Endothelial cell (in vitro differentiated cells): ENCODE measurements at regions not wholly inside any gene's neighbourhood (a gene's known extent, or its start where the extent isn't known, plus 50 kb on each side); places are given as distances from the start of the nearest gene placed in this dataset.

ENCODE experiments used
- DNase-seq: peaks from one replicate; pipeline ENCODE4 v3.0.0; 2021; ENCODE audit warnings: low spot score
- H3K27ac Mint-ChIP-seq: one replicate; pipeline ENCODE4 v1.8.0; 2021; ENCODE audit warnings: mixed read lengths, inconsistent platforms; ENCODE audit not compliant: unreplicated experiment
- H3K27me3 Mint-ChIP-seq: one replicate; pipeline ENCODE4 v1.8.0; 2021; ENCODE audit warnings: mild to moderate bottlenecking, moderate library complexity, mixed read lengths, inconsistent platforms; ENCODE audit not compliant: unreplicated experiment
- H3K36me3 Mint-ChIP-seq: one replicate; pipeline ENCODE4 v1.8.0; 2021; ENCODE audit warnings: mild to moderate bottlenecking, low read depth, mixed read lengths, inconsistent platforms; ENCODE audit not compliant: unreplicated experiment
- H3K4me1 Mint-ChIP-seq: one replicate; pipeline ENCODE4 v1.8.0; 2021; ENCODE audit warnings: mild to moderate bottlenecking, mixed read lengths, inconsistent platforms; ENCODE audit not compliant: unreplicated experiment
- H3K4me3 Mint-ChIP-seq: one replicate; pipeline ENCODE4 v1.8.0; 2021; ENCODE audit warnings: mild to moderate bottlenecking, mixed read lengths, inconsistent platforms; ENCODE audit not compliant: unreplicated experiment
- H3K9me3 Mint-ChIP-seq: one replicate; pipeline ENCODE4 v1.8.0; 2021; ENCODE audit warnings: mixed read lengths, inconsistent platforms; ENCODE audit not compliant: unreplicated experiment
- TF ChIP-seq, protein P1 (sequence below): fragments of 200-600 bp; sonication (generic); IDR thresholded peaks from one replicate; pipeline ENCODE4 v1.5.0; 2021; ENCODE audit warnings: antibody characterized with exemption; ENCODE audit not compliant: unreplicated experiment

DNA sequence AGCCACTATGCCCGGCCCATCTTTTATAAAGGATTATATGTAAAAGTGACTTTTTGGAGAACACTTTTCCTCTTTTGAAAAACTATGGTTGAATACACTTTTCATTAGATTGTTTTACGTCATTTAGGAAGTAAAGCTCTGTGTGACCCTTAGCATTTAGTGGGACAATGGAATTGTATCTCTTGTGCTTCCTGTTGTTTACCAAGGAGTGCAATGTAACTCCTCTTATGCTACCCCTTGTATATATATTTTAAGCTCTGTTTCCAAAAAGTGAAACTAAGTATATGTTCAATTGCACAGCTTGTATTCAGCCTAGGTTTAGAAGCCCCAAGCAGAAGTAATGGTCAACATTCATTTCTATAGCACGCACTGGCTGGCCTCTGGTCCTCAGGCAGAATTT, 183.1 kb upstream of the CITED2 start:
- no peaks in the 10 kb centered on the region for H3K27me3 Mint-ChIP-seq
- no peaks in the 10 kb centered on the region for H3K36me3 Mint-ChIP-seq
- no peak overlapping the region for H3K27ac Mint-ChIP-seq
- H3K4me1 Mint-ChIP-seq: no peaks in the 10 kb centered on the region
- TF ChIP-seq, protein P1, sequence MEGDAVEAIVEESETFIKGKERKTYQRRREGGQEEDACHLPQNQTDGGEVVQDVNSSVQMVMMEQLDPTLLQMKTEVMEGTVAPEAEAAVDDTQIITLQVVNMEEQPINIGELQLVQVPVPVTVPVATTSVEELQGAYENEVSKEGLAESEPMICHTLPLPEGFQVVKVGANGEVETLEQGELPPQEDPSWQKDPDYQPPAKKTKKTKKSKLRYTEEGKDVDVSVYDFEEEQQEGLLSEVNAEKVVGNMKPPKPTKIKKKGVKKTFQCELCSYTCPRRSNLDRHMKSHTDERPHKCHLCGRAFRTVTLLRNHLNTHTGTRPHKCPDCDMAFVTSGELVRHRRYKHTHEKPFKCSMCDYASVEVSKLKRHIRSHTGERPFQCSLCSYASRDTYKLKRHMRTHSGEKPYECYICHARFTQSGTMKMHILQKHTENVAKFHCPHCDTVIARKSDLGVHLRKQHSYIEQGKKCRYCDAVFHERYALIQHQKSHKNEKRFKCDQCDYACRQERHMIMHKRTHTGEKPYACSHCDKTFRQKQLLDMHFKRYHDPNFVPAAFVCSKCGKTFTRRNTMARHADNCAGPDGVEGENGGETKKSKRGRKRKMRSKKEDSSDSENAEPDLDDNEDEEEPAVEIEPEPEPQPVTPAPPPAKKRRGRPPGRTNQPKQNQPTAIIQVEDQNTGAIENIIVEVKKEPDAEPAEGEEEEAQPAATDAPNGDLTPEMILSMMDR: no peak
- DNase-seq: no peak
- no peak overlapping the region for H3K4me3 Mint-ChIP-seq
- H3K9me3 Mint-ChIP-seq: no peaks in the 10 kb centered on the region

DNA sequence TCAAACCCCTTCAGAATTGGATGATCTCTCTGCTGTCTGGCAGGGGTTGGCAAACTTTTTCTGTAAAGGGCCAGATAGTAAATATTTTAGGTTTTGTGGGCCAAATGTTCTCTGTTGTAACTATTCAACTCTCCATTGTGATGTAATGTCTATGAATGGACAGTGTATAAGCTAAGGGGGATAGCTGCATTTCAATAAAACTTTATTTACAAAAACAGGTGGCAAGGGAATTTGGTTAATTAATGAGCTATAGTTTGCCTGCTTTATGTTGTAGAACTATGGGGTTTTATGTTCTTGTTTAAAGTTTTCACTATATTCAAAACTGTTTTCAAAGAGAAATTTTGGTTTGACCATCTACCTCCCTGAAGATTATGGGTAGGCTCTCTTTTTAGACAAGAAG, 182.1 kb upstream of the CITED2 start:
- H3K4me1 Mint-ChIP-seq: no peaks in the 10 kb centered on the region
- TF ChIP-seq, protein P1: no peak

DNA sequence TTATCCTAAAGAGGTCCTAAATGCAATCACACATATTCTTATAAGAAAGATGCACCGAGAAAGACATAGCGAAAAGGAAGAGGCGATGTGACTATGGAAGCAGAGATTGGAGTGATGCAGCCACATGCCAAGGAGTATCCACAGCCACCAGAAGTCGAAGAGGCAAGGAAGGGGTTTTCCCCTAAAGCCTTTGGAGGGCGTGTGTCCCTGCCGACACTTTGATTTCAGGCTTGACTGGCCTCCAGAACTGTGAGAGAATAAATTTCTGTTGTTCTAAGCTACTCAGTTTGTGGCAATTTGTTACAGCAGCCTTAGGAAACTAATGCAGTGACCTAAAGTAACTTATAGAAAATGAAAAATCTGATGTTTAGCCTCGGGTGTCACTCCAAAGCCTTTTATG, 179.5 kb upstream of the CITED2 start:
- Mint-ChIP-seq H3K4me1 (no peaks in the 10 kb centered on the region), H3K27ac (no peak overlapping the region), H3K36me3 (no peaks in the 10 kb centered on the region), H3K27me3 (no peaks in the 10 kb centered on the region), H3K9me3 (no peaks in the 10 kb centered on the region), H3K4me3 (no peak overlapping the region)
- TF ChIP-seq, protein P1: no peak
- DNase-seq: no peak

More for the DNA sequence above, 182.1 kb upstream of the CITED2 start:
- Mint-ChIP-seq H3K27ac (no peak overlapping the region), H3K9me3 (no peaks in the 10 kb centered on the region), H3K36me3 (no peaks in the 10 kb centered on the region), H3K27me3 (no peaks in the 10 kb centered on the region), H3K4me3 (no peak overlapping the region)
- no peak for DNase-seq

DNA sequence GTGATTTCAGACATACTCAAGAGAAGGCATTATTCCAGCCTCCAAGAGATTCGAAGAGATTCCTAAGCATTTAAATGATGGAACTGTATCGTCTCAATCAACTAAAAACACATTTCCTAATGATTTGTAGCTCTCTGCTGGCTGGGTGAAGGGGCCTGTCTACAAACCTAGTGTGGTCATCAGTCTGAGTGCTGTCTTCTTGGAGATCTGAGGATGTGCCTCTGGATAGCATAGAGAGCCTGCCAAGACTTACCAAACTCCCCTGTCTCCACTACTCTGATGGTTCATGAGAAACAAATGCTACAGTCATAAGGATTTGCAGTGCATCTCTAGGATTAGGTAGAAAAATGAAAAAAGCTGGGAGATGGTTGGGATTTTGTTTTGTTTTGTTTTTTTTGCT, 176.9 kb upstream of the CITED2 start:
- Mint-ChIP-seq H3K27me3 (no peaks in the 10 kb centered on the region), H3K36me3 (no peaks in the 10 kb centered on the region), H3K4me1 (peaks cover 7% of the 10 kb centered on the region), H3K4me3 (no peak overlapping the region), H3K27ac (no peak overlapping the region), H3K9me3 (no peaks in the 10 kb centered on the region)
- TF ChIP-seq, protein P1: no peak
- no peak for DNase-seq

DNA sequence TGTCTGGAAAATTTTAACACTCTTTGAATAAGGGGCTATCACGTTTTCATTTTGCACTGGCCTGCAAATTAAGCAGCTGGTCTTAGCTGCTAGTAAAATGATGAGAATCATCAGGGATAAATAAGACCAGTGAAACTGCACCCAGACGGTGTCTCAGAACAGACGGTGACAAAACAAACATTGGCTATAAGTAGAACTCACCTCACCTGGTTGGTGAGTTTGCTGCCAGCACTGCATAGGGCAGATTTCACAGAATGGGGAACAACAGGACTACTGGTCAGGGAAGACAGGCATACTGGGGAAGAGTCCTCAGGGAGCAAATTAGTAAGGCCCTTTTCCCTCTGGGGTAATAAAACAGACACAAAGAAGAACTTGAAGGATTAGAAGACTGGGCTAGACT, 175.9 kb upstream of the CITED2 start:
- Mint-ChIP-seq H3K4me3 (no peak overlapping the region), H3K9me3 (no peaks in the 10 kb centered on the region), H3K27ac (no peak overlapping the region), H3K4me1 (peaks cover 7% of the 10 kb centered on the region), H3K36me3 (no peaks in the 10 kb centered on the region), H3K27me3 (no peaks in the 10 kb centered on the region)
- DNase-seq: no peak
- TF ChIP-seq, protein P1: no peak
